ENCODE measurements at regions not wholly inside any gene's neighbourhood (a gene's known extent, or its start where the extent isn't known, plus 50 kb on each side); places are given as distances from the start of the nearest gene placed in this dataset.
"Not testable (repeated sequence)": the region's sequence is repeated elsewhere in the genome, so short reads cannot be mapped to it uniquely, and the experiment has no call there.

DNA sequence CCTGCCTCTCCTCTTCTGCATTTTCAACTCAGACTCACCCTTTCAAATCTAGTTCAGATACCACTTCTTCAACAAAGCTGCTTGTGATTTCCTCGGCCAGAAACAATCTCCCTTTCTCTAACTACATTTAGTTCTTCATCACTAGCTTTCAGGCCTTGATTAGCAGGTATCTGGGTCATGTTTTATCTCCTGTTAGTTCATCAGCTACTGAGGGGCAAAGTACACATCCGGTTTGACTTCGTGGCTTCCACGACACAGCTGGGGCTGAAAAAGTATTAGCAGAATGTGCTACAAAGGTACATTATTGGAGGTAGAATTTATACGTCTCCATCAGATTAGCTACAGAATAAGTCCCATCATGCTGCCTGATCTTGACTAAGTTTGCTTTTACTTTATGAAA is 197.2 kb upstream of the PRKX start:
- TF ChIP-seq, protein P1, sequence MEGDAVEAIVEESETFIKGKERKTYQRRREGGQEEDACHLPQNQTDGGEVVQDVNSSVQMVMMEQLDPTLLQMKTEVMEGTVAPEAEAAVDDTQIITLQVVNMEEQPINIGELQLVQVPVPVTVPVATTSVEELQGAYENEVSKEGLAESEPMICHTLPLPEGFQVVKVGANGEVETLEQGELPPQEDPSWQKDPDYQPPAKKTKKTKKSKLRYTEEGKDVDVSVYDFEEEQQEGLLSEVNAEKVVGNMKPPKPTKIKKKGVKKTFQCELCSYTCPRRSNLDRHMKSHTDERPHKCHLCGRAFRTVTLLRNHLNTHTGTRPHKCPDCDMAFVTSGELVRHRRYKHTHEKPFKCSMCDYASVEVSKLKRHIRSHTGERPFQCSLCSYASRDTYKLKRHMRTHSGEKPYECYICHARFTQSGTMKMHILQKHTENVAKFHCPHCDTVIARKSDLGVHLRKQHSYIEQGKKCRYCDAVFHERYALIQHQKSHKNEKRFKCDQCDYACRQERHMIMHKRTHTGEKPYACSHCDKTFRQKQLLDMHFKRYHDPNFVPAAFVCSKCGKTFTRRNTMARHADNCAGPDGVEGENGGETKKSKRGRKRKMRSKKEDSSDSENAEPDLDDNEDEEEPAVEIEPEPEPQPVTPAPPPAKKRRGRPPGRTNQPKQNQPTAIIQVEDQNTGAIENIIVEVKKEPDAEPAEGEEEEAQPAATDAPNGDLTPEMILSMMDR (IDR thresholded peaks at IDR 0.05; ENCODE audit: insufficient read depth, low read depth, low read length) = not testable (repeated sequence)
- TF ChIP-seq EZH2 (IDR thresholded peaks at IDR 0.05; ENCODE audit: insufficient read depth, low read length) = not testable (repeated sequence)

Measured in astrocyte (in vitro differentiated cells and primary cell).